ENCODE measurements at regions not wholly inside any gene's neighbourhood (a gene's known extent, or its start where the extent isn't known, plus 50 kb on each side); places are given as distances from the start of the nearest gene placed in this dataset.

GRCh38 chr5:125835293-125836172 lies 587.7 kb upstream of the GRAMD2B start:
- no peak for DNase-seq (ENCODE audit: low read depth in 3 of 3)

- no peak for DNase-seq (ENCODE audit: low read depth in 3 of 3)
These were observed 587.0 kb upstream of the GRAMD2B start for GRCh38 chr5:125836256-125836655.

- no peak for DNase-seq (ENCODE audit: low read depth in 3 of 3)
These were observed 585.3 kb upstream of the GRAMD2B start for GRCh38 chr5:125837866-125838265.

GRCh38 chr5:125847561-125847960 lies 575.6 kb upstream of the GRAMD2B start:
- DNase-seq (ENCODE audit: low read depth in 3 of 3) = no peak

- DNase-seq (ENCODE audit: low read depth in 3 of 3) = no peak
These were observed 574.5 kb upstream of the GRAMD2B start for GRCh38 chr5:125848751-125849150.

- DNase-seq (ENCODE audit: low read depth in 3 of 3) = no peak
These were observed 566.3 kb upstream of the GRAMD2B start for GRCh38 chr5:125856949-125857348.

- DNase-seq (ENCODE audit: low read depth in 3 of 3) = no peak
These were observed 559.6 kb upstream of the GRAMD2B start for GRCh38 chr5:125863579-125863978.

GRCh38 chr5:125865166-125865815 lies 557.9 kb upstream of the GRAMD2B start:
- no peak for DNase-seq (ENCODE audit: low read depth in 3 of 3)

- DNase-seq (ENCODE audit: low read depth in 3 of 3) = no peak
These were observed 555.2 kb upstream of the GRAMD2B start for GRCh38 chr5:125868036-125868435.

- no peak for DNase-seq (ENCODE audit: low read depth in 3 of 3)
These were observed 553.0 kb upstream of the GRAMD2B start for GRCh38 chr5:125870256-125870655.

GRCh38 chr5:125874057-125874456 lies 549.2 kb upstream of the GRAMD2B start:
- no peak for DNase-seq (ENCODE audit: low read depth in 3 of 3)

- DNase-seq (ENCODE audit: low read depth in 3 of 3) = no peak
These were observed 548.5 kb upstream of the GRAMD2B start for GRCh38 chr5:125874717-125875116.

GRCh38 chr5:125877248-125877647 lies 546.0 kb upstream of the GRAMD2B start:
- no peak for DNase-seq (ENCODE audit: low read depth in 3 of 3)

GRCh38 chr5:125882061-125882460 lies 541.1 kb upstream of the GRAMD2B start:
- no peak for DNase-seq (ENCODE audit: low read depth in 3 of 3)

GRCh38 chr5:125883223-125883622 lies 540.0 kb upstream of the GRAMD2B start:
- DNase-seq (ENCODE audit: low read depth in 3 of 3) = no peak

- no peak for DNase-seq (ENCODE audit: low read depth in 3 of 3)
These were observed 534.9 kb upstream of the GRAMD2B start for GRCh38 chr5:125888358-125888757.

GRCh38 chr5:125890511-125890931 lies 532.7 kb upstream of the GRAMD2B start:
- no peak for DNase-seq (ENCODE audit: low read depth in 3 of 3)

- no peak for DNase-seq (ENCODE audit: low read depth in 3 of 3)
These were observed 532.0 kb upstream of the GRAMD2B start for GRCh38 chr5:125891061-125891725.

- no peak for DNase-seq (ENCODE audit: low read depth in 3 of 3)
These were observed 528.8 kb upstream of the GRAMD2B start for GRCh38 chr5:125894383-125894782.

- no peak for DNase-seq (ENCODE audit: low read depth in 3 of 3)
These were observed 526.8 kb upstream of the GRAMD2B start for GRCh38 chr5:125896368-125896767.

- no peak for DNase-seq (ENCODE audit: low read depth in 3 of 3)
These were observed 526.1 kb upstream of the GRAMD2B start for GRCh38 chr5:125897089-125897488.

- DNase-seq (ENCODE audit: low read depth in 3 of 3) = no peak
These were observed 524.3 kb upstream of the GRAMD2B start for GRCh38 chr5:125898851-125899405.

Measured in stimulated activated CD4-positive, alpha-beta T cell treated with anti-CD3 and anti-CD28 coated beads, TNF-alpha, amount 100 ng/mL, for 4 hours (primary cell).